Karpas-422 (cell line): ENCODE measurements at regions not wholly inside any gene's neighbourhood (a gene's known extent, or its start where the extent isn't known, plus 50 kb on each side); places are given as distances from the start of the nearest gene placed in this dataset.

Experiments
- DNase-seq: peaks from one replicate; pipeline ENCODE4 v3.0.0-alpha.2; 2015
- H2AFZ ChIP-seq: fragments of 200-600 bp; sonication (generic); 2 replicates; pipeline ENCODE4 v1.6.1; 2014; ENCODE audit warnings: antibody characterized with exemption, low read length, mixed read lengths
- H3K27ac ChIP-seq: fragments of 200-600 bp; sonication (generic); 2 replicates; pipeline ENCODE4 v1.5.1; 2014; ENCODE audit warnings: mild to moderate bottlenecking, low read length, moderate library complexity
- H3K27me3 ChIP-seq: fragments of 200-600 bp; sonication (generic); 2 replicates; pipeline ENCODE4 v1.6.1; 2014; ENCODE audit warnings: low read length, mixed read lengths
- H3K36me3 ChIP-seq: fragments of 200-600 bp; sonication (generic); 2 replicates; pipeline ENCODE4 v1.6.1; 2014; ENCODE audit warnings: low read length, mixed read lengths; ENCODE audit not compliant: insufficient read depth
- H3K4me1 ChIP-seq: fragments of 200-600 bp; sonication (generic); 2 replicates; pipeline ENCODE4 v1.6.1; 2014; ENCODE audit warnings: mild to moderate bottlenecking, low read length, mixed read lengths
- H3K4me2 ChIP-seq: fragments of 200-600 bp; sonication (generic); 2 replicates; pipeline ENCODE4 v1.6.1; 2014; ENCODE audit warnings: low read length, low read depth, mild to moderate bottlenecking; ENCODE audit not compliant: poor library complexity, severe bottlenecking
- H3K4me3 ChIP-seq: fragments of 200-600 bp; sonication (generic); 2 replicates; pipeline ENCODE4 v1.5.1; 2014; ENCODE audit warnings: mild to moderate bottlenecking, antibody characterized with exemption, low read length, mixed read lengths
- H3K79me2 ChIP-seq: fragments of 200-600 bp; sonication (generic); 2 replicates; pipeline ENCODE4 v1.6.1; 2014; ENCODE audit warnings: mild to moderate bottlenecking, low read length, mixed read lengths
- H3K9ac ChIP-seq: fragments of 200-600 bp; sonication (generic); 2 replicates; pipeline ENCODE4 v1.6.0; 2014; ENCODE audit warnings: low read length
- H3K9me2 ChIP-seq: fragments of 200-600 bp; sonication (generic), shearing (Covaris generic); replicated peaks from 2 replicates; pipeline ENCODE4 v1.6.0; 2014; ENCODE audit warnings: mild to moderate bottlenecking, low read length, moderate library complexity; ENCODE audit not compliant: insufficient read depth
- H3K9me3 ChIP-seq: fragments of 300-700, 200-600 bp; sonication (generic); 2 replicates; pipeline ENCODE4 v1.6.1; 2014; ENCODE audit warnings: low read length, mixed read lengths
- H4K20me1 ChIP-seq: fragments of 200-600 bp; sonication (generic); 2 replicates; pipeline ENCODE4 v1.6.1; 2014; ENCODE audit warnings: mild to moderate bottlenecking, antibody characterized with exemption, low read length, low read depth; ENCODE audit not compliant: insufficient read depth

- Histone ChIP-seq H3K4me2 (no peak overlapping the region), H3K9ac (no peak overlapping the region), H2AFZ (no peak overlapping the region), H3K9me2 (no peaks in the 10 kb centered on the region), H3K36me3 (no peaks in the 10 kb centered on the region), H4K20me1 (no peaks in the 10 kb centered on the region), H3K4me3 (no peak overlapping the region), H3K9me3 (no peaks in the 10 kb centered on the region), H3K27ac (no peak overlapping the region), H3K79me2 (no peaks in the 10 kb centered on the region), H3K27me3 (no peaks in the 10 kb centered on the region), H3K4me1 (no peaks in the 10 kb centered on the region)
- no peak for DNase-seq
Measured at GRCh38 chr17:13694934-13695333, 93.2 kb upstream of the HS3ST3A1 start.

DNA sequence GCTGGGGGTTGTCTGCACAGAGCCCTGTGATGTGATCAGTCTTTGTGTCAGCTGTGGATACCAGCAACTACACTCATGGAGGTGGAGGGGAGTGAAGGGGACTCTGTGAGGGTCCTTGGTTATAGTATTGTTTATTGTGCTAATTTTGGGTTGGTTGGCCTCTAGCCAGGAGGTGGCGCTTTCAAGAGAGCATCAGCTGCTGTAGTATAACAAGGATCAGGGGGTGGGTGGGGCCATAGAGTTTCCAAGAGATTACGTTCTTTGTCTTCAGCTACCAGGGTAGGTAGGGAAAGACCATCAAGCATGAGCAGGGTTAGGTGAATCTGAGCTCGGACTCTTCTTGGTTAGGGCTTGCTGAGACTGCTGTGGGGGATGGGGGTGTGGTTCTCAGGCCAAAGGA lies 97.1 kb upstream of the HS3ST3A1 start:
- Histone ChIP-seq H3K9me3 (no peaks in the 10 kb centered on the region), H3K36me3 (no peaks in the 10 kb centered on the region), H3K4me3 (no peak overlapping the region), H3K79me2 (no peaks in the 10 kb centered on the region), H3K4me2 (no peak overlapping the region), H2AFZ (no peak overlapping the region), H3K9me2 (no peaks in the 10 kb centered on the region), H3K27me3 (no peaks in the 10 kb centered on the region), H3K4me1 (no peaks in the 10 kb centered on the region), H3K27ac (no peak overlapping the region), H3K9ac (no peak overlapping the region), H4K20me1 (no peaks in the 10 kb centered on the region)
- peak; percentile 48 for DNase-seq

GRCh38 chr17:13699261-13699660 lies 97.5 kb upstream of the HS3ST3A1 start:
- no peak overlapping the region for H3K4me2 ChIP-seq
- H3K79me2 ChIP-seq: no peaks in the 10 kb centered on the region
- no peak overlapping the region for H3K4me3 ChIP-seq
- H3K9me2 ChIP-seq: no peaks in the 10 kb centered on the region
- DNase-seq: no peak
- H2AFZ ChIP-seq: no peak overlapping the region
- no peaks in the 10 kb centered on the region for H3K27me3 ChIP-seq
- no peak overlapping the region for H3K27ac ChIP-seq
- no peaks in the 10 kb centered on the region for H4K20me1 ChIP-seq
- no peaks in the 10 kb centered on the region for H3K36me3 ChIP-seq
- no peaks in the 10 kb centered on the region for H3K9me3 ChIP-seq
- H3K4me1 ChIP-seq: no peaks in the 10 kb centered on the region
- no peak overlapping the region for H3K9ac ChIP-seq

- no peak for DNase-seq
- no peaks in the 10 kb centered on the region for H3K36me3 ChIP-seq
Measured at GRCh38 chr17:13702266-13702665, 100.5 kb upstream of the HS3ST3A1 start.

DNA sequence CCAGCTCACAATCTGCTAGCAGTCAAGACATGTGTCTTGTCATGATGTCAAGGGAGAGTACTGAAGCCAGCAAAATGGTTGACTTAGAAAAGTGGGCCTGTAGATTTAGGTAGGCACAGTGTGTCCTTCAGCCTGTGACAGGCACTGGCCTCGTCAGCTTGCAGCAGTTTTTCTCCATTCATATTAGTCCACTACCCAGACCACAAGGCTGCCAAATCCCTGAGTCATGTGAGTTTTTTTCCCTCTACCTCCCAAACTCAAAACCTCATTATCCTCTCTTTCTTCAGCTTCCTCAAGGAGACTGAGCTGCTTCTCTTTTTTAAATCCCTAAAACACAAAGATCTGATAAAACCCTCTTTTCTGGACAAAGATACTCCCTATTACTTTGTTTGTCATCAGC lies 102.6 kb upstream of the HS3ST3A1 start:
- no peaks in the 10 kb centered on the region for H3K9me3 ChIP-seq
- no peaks in the 10 kb centered on the region for H3K9me2 ChIP-seq
- no peaks in the 10 kb centered on the region for H4K20me1 ChIP-seq
- H3K4me1 ChIP-seq: no peaks in the 10 kb centered on the region
- no peaks in the 10 kb centered on the region for H3K36me3 ChIP-seq
- H3K79me2 ChIP-seq: no peaks in the 10 kb centered on the region
- H3K9ac ChIP-seq: no peak overlapping the region
- no peak overlapping the region for H3K27ac ChIP-seq
- H3K4me2 ChIP-seq: no peak overlapping the region
- no peak overlapping the region for H3K4me3 ChIP-seq
- H3K27me3 ChIP-seq: no peaks in the 10 kb centered on the region
- no peak for DNase-seq
- H2AFZ ChIP-seq: no peak overlapping the region

More at GRCh38 chr17:13702266-13702665, 100.5 kb upstream of the HS3ST3A1 start:
- Histone ChIP-seq H3K27me3 (no peaks in the 10 kb centered on the region), H2AFZ (no peak overlapping the region), H3K9me3 (no peaks in the 10 kb centered on the region), H3K4me1 (no peaks in the 10 kb centered on the region), H3K9me2 (no peaks in the 10 kb centered on the region), H3K9ac (no peak overlapping the region), H3K4me2 (no peak overlapping the region), H4K20me1 (no peaks in the 10 kb centered on the region), H3K27ac (no peak overlapping the region), H3K79me2 (no peaks in the 10 kb centered on the region), H3K4me3 (no peak overlapping the region)

DNA sequence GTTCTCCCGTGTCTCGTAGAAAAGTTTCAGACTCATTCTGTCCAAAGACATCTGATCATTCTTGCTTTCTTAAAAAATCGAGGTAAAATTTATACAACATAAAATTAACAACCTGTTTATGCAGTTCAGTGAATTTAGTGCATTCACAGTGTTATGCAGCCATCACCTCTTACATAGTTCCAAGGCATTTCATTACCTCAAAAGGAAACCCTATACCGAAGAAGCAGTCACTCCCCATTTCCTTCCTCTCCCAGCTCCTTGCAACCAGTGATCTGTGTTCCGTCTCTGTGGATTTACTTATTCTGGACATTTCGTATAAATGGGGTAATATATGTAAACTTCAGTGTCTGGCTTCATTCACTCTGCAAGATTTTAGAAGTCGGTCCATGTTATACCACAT lies 103.5 kb upstream of the HS3ST3A1 start:
- Histone ChIP-seq H3K9me3 (no peaks in the 10 kb centered on the region), H3K27me3 (no peaks in the 10 kb centered on the region), H3K36me3 (no peaks in the 10 kb centered on the region), H3K9me2 (no peaks in the 10 kb centered on the region), H3K4me1 (no peaks in the 10 kb centered on the region), H3K4me3 (no peak overlapping the region), H3K79me2 (no peaks in the 10 kb centered on the region), H3K27ac (no peak overlapping the region), H4K20me1 (no peaks in the 10 kb centered on the region), H3K4me2 (no peak overlapping the region), H2AFZ (no peak overlapping the region), H3K9ac (no peak overlapping the region)
- no peak for DNase-seq

DNA sequence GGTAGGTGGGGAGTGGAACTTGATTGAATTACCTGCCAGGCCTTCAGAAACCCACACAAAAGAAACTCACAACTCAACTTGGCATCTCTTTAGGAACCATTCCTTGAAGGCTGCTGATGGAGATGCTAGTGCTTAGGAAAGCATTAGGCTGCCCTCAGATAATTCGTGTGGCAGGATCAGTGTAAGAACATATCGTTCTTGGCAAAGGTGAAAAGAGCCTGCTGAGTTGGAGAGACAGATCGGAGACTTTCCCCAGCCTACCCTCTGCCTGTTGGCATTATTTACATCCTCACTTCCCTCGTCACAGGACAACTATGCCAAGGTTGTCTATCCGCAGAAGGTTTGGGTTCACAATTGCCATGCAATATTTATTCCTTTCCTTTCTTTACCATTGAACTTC lies 120.0 kb upstream of the HS3ST3A1 start:
- no peaks in the 10 kb centered on the region for H3K9me2 ChIP-seq
- no peak overlapping the region for H3K27ac ChIP-seq
- H2AFZ ChIP-seq: no peak overlapping the region
- no peaks in the 10 kb centered on the region for H4K20me1 ChIP-seq
- no peaks in the 10 kb centered on the region for H3K36me3 ChIP-seq
- no peak overlapping the region for H3K4me2 ChIP-seq
- H3K4me3 ChIP-seq: no peak overlapping the region
- no peaks in the 10 kb centered on the region for H3K4me1 ChIP-seq
- no peak for DNase-seq
- H3K9me3 ChIP-seq: no peaks in the 10 kb centered on the region
- no peaks in the 10 kb centered on the region for H3K79me2 ChIP-seq
- no peaks in the 10 kb centered on the region for H3K27me3 ChIP-seq
- no peak overlapping the region for H3K9ac ChIP-seq

- H3K27ac ChIP-seq: no peak overlapping the region
- H3K9ac ChIP-seq: no peak overlapping the region
- H3K79me2 ChIP-seq: no peaks in the 10 kb centered on the region
- H3K27me3 ChIP-seq: no peaks in the 10 kb centered on the region
- H4K20me1 ChIP-seq: no peaks in the 10 kb centered on the region
- no peak overlapping the region for H3K4me3 ChIP-seq
- no peaks in the 10 kb centered on the region for H3K9me3 ChIP-seq
- H3K4me2 ChIP-seq: no peak overlapping the region
- no peaks in the 10 kb centered on the region for H3K36me3 ChIP-seq
- H2AFZ ChIP-seq: no peak overlapping the region
- no peak for DNase-seq
- H3K4me1 ChIP-seq: no peaks in the 10 kb centered on the region
- H3K9me2 ChIP-seq: no peaks in the 10 kb centered on the region
Measured at GRCh38 chr17:13725288-13725990, 123.7 kb upstream of the HS3ST3A1 start.
